ENCODE measurements at regions not wholly inside any gene's neighbourhood (a gene's known extent, or its start where the extent isn't known, plus 50 kb on each side); places are given as distances from the start of the nearest gene placed in this dataset.
"Not testable (repeated sequence)": the region's sequence is repeated elsewhere in the genome, so short reads cannot be mapped to it uniquely, and the experiment has no call there.

DNA sequence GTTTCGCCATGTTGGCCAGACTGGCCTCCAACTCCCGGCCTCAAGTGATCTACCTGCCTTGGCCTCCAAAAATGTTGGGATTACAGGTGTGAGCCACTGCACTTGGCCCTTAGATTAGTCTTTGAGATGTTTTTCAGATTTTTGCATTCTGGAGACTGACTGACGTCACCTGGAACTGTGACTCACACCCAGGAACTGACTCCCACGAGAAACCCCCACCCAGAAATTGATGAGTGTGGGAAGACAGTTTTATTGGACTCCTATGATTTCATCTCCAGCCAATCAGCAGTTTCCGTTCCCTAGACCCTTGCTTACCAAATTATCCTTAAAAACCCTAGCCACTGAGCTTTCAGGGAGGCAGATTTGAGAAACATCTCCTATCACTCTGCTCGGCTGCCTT lies 867.3 kb downstream of the TYW1 start:
- Mint-ChIP-seq H3K36me3 (no peaks in the 10 kb centered on the region), H3K4me1 (no peaks in the 10 kb centered on the region)

DNA sequence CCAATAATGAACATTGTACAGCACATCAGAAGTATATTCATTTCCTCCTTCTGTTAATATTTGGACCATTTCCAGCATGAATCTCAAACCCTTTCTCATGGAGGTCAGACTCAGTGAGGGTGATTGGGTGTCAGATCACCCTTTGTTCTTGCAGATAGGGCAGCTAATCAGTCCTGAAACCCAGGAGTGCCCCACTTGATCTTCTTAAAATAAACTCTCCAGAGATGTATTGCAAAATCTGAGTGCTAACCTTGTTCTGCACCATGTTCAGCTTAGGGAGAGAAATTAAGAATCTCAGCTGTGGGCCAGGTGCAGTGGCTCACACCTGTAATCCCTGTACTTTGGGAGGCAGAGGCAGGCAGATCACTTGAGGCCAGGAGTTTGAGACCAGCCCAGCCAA lies 869.4 kb downstream of the TYW1 start:
- ATAC-seq = no peak
- no peaks in the 10 kb centered on the region for H3K27me3 Mint-ChIP-seq
- H3K36me3 Mint-ChIP-seq = no peaks in the 10 kb centered on the region
- no peak overlapping the region for H3K4me3 Mint-ChIP-seq
- H3K27ac Mint-ChIP-seq = no peak overlapping the region
- peaks cover 23% of the 10 kb centered on the region for H3K9me3 Mint-ChIP-seq
- H3K4me1 Mint-ChIP-seq = no peaks in the 10 kb centered on the region

More for the DNA sequence above, 867.3 kb downstream of the TYW1 start:
- Mint-ChIP-seq H3K4me3 (no peak overlapping the region), H3K27ac (no peak overlapping the region), H3K27me3 (no peaks in the 10 kb centered on the region), H3K9me3 (peaks cover 17% of the 10 kb centered on the region)
- ATAC-seq = no peak

DNA sequence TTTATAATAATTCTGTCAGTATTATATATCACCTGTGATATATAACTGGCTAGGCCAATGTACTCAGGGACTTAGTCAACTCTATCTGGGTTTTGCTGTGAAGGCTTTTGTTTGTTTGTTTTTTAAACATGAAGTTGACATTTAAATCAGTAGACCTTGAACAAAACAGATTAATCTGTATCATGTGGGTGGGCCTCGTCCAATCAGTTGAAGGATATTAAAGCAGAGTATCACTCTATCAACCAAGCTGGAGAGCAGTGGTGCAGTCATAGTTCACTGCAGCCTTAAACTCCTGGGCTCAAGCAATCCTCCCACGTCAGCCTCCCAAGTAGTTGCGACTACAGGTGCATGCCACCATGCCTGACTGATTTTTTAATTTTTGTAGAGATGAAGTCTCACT lies 870.2 kb downstream of the TYW1 start:
- H3K4me1 Mint-ChIP-seq = no peaks in the 10 kb centered on the region
- ATAC-seq = no peak
- H3K4me3 Mint-ChIP-seq = no peak overlapping the region
- peaks cover 20% of the 10 kb centered on the region for H3K9me3 Mint-ChIP-seq
- no peak overlapping the region for H3K27ac Mint-ChIP-seq
- no peaks in the 10 kb centered on the region for H3K27me3 Mint-ChIP-seq
- no peaks in the 10 kb centered on the region for H3K36me3 Mint-ChIP-seq

DNA sequence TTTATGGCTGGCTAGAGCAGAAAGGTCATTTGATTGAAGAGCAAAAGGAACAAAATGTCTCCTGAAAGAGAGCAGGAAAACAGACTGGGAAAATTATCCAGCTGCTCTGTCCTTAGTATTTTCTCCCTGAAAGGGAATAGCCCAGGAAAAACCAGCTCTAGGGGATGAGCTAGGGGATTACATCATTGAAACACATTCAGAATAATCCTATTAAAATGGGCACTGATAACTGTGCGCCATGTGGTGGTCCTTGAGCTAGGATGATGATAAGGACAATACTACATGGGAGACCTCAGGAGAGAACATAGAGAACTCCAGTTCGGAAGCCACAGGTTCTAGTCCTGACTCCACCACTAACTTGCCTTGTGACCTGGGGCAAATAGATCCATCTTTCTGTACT lies 873.8 kb downstream of the TYW1 start:
- no peak overlapping the region for H3K4me3 Mint-ChIP-seq
- no peaks in the 10 kb centered on the region for H3K4me1 Mint-ChIP-seq
- H3K27me3 Mint-ChIP-seq = no peaks in the 10 kb centered on the region
- H3K27ac Mint-ChIP-seq = no peak overlapping the region
- H3K36me3 Mint-ChIP-seq = no peaks in the 10 kb centered on the region
- no peak for ATAC-seq
- peaks cover 11% of the 10 kb centered on the region for H3K9me3 Mint-ChIP-seq

DNA sequence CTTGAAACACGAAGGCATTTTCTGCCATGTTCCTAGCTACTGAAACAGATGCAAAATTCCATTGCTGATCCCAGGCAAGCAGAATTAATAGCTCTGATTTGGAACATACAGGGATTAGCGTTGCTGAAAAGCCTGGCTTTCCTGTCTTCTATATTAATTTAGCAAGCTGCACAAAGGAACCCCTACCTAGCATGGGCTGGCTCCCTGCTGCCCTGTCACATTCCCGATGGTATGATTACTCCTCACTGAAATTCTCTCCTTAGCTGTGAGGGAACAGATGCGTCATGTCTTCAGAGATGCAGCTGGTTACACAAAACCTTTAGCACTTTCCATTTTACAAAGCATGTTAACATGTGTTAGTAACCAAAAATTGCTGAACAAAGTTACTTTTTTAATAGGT lies 878.9 kb downstream of the TYW1 start:
- Mint-ChIP-seq H3K4me1 (no peaks in the 10 kb centered on the region), H3K36me3 (no peaks in the 10 kb centered on the region), H3K27ac (no peak overlapping the region), H3K27me3 (no peaks in the 10 kb centered on the region), H3K9me3 (peaks cover 9% of the 10 kb centered on the region), H3K4me3 (no peak overlapping the region)
- no peak for ATAC-seq

DNA sequence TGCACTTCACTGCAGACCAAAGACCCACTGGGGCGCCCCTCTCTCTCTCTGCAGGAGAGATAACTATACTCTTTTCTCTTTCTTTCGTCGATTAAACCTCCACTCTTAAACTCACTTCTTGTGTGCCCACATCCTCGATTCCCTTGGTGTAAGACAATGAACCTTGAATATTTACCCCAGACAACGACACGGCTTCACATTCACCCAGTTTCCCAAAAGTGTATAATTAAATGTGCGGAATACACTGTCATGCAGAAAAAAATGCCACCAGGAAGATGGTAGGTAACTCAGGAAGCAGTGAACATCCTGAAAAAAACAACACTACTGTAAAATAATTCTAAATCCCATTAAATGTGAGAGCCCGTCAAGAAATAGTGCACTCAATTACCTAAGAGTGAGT lies 882.2 kb downstream of the TYW1 start:
- no peak for ATAC-seq
- H3K4me3 Mint-ChIP-seq = no peak overlapping the region
- no peaks in the 10 kb centered on the region for H3K27me3 Mint-ChIP-seq
- no peak overlapping the region for H3K27ac Mint-ChIP-seq
- H3K9me3 Mint-ChIP-seq = peaks cover 13% of the 10 kb centered on the region
- no peaks in the 10 kb centered on the region for H3K4me1 Mint-ChIP-seq
- no peaks in the 10 kb centered on the region for H3K36me3 Mint-ChIP-seq

DNA sequence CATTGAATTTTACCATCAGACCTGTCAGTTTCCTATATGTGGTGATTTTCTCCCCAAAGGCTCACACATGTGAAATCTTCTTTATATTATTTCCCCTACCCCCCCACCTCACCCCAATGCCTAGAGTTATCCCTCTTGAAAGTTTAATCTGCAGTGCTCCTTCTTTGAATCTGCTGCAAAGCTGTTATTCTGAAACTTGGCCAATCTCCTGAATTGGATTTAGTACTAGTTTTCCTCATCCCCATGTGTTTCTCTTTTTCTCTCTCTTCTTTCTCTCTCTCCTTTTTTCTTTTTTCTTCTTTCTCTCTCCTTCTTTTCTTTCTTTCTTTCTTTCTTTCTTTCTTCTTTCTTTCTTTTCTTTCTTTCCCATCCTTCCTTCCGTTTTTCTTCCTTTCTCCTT lies 886.2 kb downstream of the TYW1 start:
- Mint-ChIP-seq H3K9me3 (peaks cover 16% of the 10 kb centered on the region), H3K4me1 (no peaks in the 10 kb centered on the region)

DNA sequence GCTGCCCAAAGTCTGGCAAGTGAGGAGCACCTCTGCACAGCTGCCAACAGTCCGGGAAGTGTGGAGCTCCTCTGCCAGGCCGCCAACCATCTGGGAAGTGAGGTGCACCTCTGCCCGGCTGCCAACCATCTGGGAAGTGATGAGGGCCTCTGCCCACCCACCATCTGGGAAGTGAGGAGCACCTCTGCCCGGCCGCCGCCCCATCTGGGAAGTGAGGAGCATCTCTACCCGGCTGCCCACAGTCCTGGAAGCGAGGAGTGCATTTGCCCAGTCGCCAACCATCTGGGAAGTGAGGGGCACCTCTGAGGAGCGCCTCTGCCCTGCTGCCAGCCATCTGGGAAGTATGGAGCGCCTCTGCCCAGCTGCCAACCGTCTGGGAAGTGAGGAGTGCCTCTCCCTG lies 893.7 kb downstream of the TYW1 start:
- H3K4me3 Mint-ChIP-seq = no peak overlapping the region
- no peaks in the 10 kb centered on the region for H3K4me1 Mint-ChIP-seq
- ATAC-seq = no peak
- peaks cover 5% of the 10 kb centered on the region for H3K9me3 Mint-ChIP-seq
- no peak overlapping the region for H3K27ac Mint-ChIP-seq
- H3K27me3 Mint-ChIP-seq = no peaks in the 10 kb centered on the region
- no peaks in the 10 kb centered on the region for H3K36me3 Mint-ChIP-seq

More for the DNA sequence above, 886.2 kb downstream of the TYW1 start:
- no peaks in the 10 kb centered on the region for H3K27me3 Mint-ChIP-seq
- H3K4me3 Mint-ChIP-seq = no peak overlapping the region
- no peaks in the 10 kb centered on the region for H3K36me3 Mint-ChIP-seq
- no peak for ATAC-seq
- H3K27ac Mint-ChIP-seq = no peak overlapping the region

DNA sequence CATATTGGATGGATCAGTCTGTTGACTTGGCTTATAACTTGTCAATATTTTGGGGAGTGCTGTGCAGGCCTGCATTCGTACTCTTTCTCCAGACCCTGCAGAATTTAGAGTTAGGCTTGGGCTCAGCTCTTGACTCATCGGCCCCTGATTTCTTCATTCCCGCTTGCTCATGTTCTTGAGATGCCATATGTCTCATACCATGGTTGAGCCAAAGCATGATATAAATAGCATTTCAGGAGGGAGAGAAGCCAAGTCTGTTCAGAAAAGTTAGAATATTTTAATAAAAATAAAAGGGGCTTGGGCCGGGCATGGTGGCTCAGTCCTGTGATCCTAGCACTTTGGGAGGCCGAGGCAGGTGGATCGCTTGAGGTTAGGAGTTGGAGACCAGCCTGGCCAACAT lies 898.1 kb downstream of the TYW1 start:
- H3K27me3 Mint-ChIP-seq = no peaks in the 10 kb centered on the region
- no peaks in the 10 kb centered on the region for H3K36me3 Mint-ChIP-seq
- no peak for ATAC-seq
- H3K4me1 Mint-ChIP-seq = no peaks in the 10 kb centered on the region
- H3K9me3 Mint-ChIP-seq = peaks cover 7% of the 10 kb centered on the region
- no peak overlapping the region for H3K4me3 Mint-ChIP-seq
- no peak overlapping the region for H3K27ac Mint-ChIP-seq

DNA sequence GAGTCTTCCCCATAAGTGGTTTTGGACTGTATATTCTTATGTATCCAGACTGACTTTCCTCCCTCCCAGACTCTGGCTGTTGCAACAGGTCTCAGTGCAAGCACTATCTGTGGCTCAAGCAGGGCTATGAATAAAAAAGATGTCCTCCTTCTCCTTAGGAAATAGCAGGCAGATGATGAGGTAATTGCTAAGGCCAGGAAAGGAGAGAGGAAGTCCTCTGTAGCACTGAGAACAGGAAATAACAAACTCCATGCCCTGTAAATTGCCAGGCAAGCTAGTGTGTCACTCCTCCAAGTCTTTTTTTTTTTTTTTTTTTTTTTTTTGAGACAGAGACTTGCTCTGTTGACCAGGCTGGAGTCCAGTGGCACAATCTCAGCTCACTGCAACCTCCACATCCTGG lies 900.1 kb downstream of the TYW1 start:
- ATAC-seq = no peak
- H3K9me3 Mint-ChIP-seq = peaks cover 7% of the 10 kb centered on the region
- no peaks in the 10 kb centered on the region for H3K27me3 Mint-ChIP-seq
- no peak overlapping the region for H3K27ac Mint-ChIP-seq
- H3K36me3 Mint-ChIP-seq = no peaks in the 10 kb centered on the region
- no peaks in the 10 kb centered on the region for H3K4me1 Mint-ChIP-seq
- H3K4me3 Mint-ChIP-seq = no peak overlapping the region

DNA sequence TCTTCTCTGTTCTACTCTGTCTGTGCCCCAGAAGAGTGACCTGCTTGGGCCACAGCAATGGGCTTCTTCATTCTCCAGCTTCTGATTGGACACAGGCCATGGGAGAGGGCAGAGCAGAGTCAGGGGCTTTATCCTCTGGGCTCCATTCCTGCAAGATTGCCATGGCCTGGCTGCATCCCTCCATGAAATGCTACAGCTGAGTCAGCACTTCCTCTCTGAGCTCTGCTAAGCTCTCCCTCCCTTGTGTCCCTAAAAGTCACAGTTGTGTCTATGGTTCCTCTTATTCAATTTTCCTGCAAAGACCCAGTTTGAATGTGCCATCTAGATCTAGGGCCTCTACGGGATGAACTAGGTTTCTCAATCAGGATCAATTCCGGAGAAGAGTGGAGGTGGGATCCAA lies 903.8 kb downstream of the TYW1 start:
- H3K4me1 Mint-ChIP-seq = no peaks in the 10 kb centered on the region
- H3K9me3 Mint-ChIP-seq = peaks cover 9% of the 10 kb centered on the region
- H3K27me3 Mint-ChIP-seq = no peaks in the 10 kb centered on the region
- no peaks in the 10 kb centered on the region for H3K36me3 Mint-ChIP-seq
- no peak for ATAC-seq
- no peak overlapping the region for H3K27ac Mint-ChIP-seq
- no peak overlapping the region for H3K4me3 Mint-ChIP-seq

DNA sequence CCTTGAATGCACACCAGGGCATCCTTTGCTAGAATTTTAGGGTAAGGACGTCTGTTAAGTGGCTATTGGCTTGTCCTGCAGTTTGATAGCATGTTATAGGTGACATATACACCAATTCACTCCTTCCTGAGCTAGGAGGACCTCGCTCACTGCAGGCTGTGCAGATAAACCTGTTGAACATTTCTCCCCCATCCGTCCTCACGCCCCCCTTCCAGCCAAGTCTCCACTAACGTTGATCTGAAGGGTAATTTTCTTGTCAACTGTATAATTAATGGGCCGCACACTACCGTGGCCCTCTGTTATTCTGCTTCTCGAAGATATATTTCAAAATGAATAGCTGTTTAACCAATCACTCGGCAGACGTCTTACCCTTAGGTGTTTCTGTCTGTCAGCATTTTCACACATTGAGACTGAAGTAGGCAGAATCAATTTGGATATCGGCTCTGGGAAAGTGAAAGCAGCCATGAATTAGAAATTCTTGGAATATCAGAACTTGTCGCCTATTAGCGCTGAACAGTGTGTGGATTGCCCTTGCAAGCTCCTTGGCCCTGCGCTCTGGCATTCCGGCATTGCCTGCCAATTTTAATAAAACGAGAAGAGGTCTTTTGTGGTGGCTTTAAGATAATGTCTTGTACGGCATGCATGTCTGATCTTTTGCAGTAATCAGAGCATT lies 905.3 kb downstream of the TYW1 start:
- no peak for ATAC-seq
- no peak overlapping the region for H3K27ac Mint-ChIP-seq
- no peak overlapping the region for H3K4me3 Mint-ChIP-seq
- H3K4me1 Mint-ChIP-seq = no peaks in the 10 kb centered on the region
- no peaks in the 10 kb centered on the region for H3K27me3 Mint-ChIP-seq
- H3K36me3 Mint-ChIP-seq = no peaks in the 10 kb centered on the region
- peaks cover 9% of the 10 kb centered on the region for H3K9me3 Mint-ChIP-seq

DNA sequence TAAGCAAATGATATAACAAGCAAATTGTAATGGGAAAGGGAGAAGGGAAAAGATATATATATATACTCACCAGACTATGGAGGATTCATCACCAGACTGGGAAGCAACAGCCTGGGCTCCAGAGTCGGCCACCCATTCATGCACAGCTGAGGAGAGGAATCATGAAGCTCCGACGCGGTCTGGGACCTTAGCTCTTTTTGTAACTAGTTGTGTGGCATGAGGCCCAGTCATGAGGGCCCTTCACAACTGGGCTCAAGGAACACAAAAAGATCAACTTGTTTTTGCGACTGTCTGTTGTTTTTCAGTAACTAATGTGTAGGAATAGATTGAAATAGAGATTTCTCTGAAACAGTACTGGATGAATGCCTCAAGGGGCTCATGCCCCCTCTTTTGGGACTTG lies 911.2 kb downstream of the TYW1 start:
- Mint-ChIP-seq H3K36me3 (no peaks in the 10 kb centered on the region), H3K4me3 (no peak overlapping the region), H3K27ac (no peak overlapping the region), H3K9me3 (peaks cover 7% of the 10 kb centered on the region), H3K27me3 (no peaks in the 10 kb centered on the region), H3K4me1 (no peaks in the 10 kb centered on the region)
- ATAC-seq = no peak

DNA sequence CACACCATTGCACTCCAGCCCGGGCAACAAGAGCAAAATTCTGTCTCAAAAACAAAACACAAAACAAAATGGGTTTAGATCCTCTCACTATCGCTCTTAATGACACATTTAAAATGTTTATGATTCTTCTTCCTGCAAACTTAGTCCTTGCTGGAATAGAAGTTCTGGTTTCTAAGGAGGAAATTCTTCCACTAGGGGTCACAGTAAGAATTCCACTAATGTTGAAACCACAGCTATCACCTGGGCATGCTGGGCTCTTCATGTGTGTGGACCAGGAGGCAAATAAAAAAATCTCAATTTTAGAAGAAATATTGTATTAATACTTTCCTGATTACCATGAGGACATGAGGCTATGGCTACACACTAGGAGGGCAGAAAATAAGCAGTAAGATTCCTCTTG lies 915.8 kb downstream of the TYW1 start:
- Mint-ChIP-seq H3K4me1 (no peaks in the 10 kb centered on the region), H3K36me3 (no peaks in the 10 kb centered on the region), H3K27ac (no peak overlapping the region), H3K4me3 (no peak overlapping the region), H3K9me3 (peaks cover 8% of the 10 kb centered on the region), H3K27me3 (no peaks in the 10 kb centered on the region)
- ATAC-seq = no peak

DNA sequence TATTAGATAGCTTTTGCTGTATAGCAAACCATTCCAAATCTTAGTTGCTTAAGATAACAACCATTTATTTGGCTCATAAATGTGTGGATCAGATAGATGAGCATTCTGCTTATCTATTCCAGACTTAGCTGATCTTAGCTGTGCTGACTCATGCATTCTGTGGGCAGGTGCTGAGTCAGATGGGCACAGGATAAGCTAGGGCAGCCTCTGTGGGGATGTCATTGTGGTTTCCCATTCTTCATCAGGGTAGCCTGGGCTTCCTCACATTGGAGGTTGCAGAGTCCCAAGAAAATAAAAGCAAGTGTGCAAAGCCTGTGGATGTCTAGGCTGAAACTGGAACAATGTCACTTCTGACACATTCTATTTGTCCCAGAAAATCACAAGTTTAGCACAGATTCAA lies 917.0 kb downstream of the TYW1 start:
- Mint-ChIP-seq H3K4me1 (no peaks in the 10 kb centered on the region), H3K27me3 (no peaks in the 10 kb centered on the region), H3K4me3 (no peak overlapping the region), H3K9me3 (peaks cover 12% of the 10 kb centered on the region), H3K27ac (no peak overlapping the region), H3K36me3 (peaks cover 5% of the 10 kb centered on the region)
- ATAC-seq = no peak

DNA sequence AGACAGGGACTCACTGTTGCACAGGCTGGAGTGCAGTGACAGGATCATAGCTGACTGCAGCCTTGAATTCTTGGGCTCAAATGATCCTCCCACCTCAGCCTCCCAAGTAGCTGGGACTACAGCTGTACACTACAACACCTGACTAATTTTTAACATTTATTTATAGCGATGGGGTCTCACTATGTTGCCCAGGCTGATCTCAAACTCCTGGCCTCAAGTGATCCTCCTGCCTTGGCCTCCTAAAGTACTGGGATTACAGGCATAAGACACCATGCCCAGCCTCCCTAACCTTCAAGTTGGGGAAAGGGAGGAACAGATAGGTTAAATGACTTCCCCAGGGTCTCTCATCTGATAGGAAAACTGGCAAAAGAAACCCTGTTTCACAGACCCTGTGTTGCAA lies 919.5 kb downstream of the TYW1 start:
- not testable (repeated sequence) for H3K27ac Mint-ChIP-seq, ATAC-seq, H3K36me3 Mint-ChIP-seq, H3K4me1 Mint-ChIP-seq, H3K27me3 Mint-ChIP-seq, H3K4me3 Mint-ChIP-seq
- H3K9me3 Mint-ChIP-seq = peaks cover 15% of the 10 kb centered on the region

Measured in stimulated activated memory B cell treated with anti-CD40 and anti-IgM and Interleukin-4, amounts not matched to agents 10 μg/mL and 1 μg/mL and 100 μg/mL, for 72 hours (primary cell).